GM23338 (cell line): ENCODE measurements at regions not wholly inside any gene's neighbourhood (a gene's known extent, or its start where the extent isn't known, plus 50 kb on each side); places are given as distances from the start of the nearest gene placed in this dataset.

Experiments
- EZH2 ChIP-seq: fragments of 200-600 bp; sonication (generic); IDR thresholded peaks from one replicate; pipeline ENCODE4 v1.8.0; 2017; ENCODE audit warnings: antibody characterized with exemption, mild to moderate bottlenecking, low read depth; ENCODE audit not compliant: unreplicated experiment
- EZH2phosphoT487 ChIP-seq: fragments of 200-600 bp; sonication (generic); IDR thresholded peaks from one replicate; pipeline ENCODE4 v1.8.1; 2018; ENCODE audit warnings: antibody characterized with exemption; ENCODE audit not compliant: unreplicated experiment
- JUNB ChIP-seq: IDR thresholded peaks from one replicate; pipeline ENCODE4 v1.6.1; 2016; ENCODE audit warnings: antibody characterized with exemption; ENCODE audit not compliant: unreplicated experiment
- NANOG ChIP-seq: IDR thresholded peaks from 2 replicates; pipeline ENCODE4 v1.6.1; 2016; ENCODE audit warnings: antibody characterized with exemption, borderline replicate concordance
- POLR2AphosphoS5 ChIP-seq: IDR thresholded peaks from 2 replicates; pipeline ENCODE4 v1.6.1; 2016; ENCODE audit warnings: antibody characterized with exemption, low read depth
- TF ChIP-seq, protein P1 (sequence below), 2 experiments: fragments of 200-600 bp in 1 of 2; sonication (generic) in 1 of 2; conservative IDR thresholded peaks; 2 replicates each; pipeline versions ENCODE4 v1.5.1 to v1.6.1; 2016 to 2017; ENCODE audit warnings: antibody characterized with exemption in 2 of 2, low read depth in 2 of 2, mild to moderate bottlenecking in 2 of 2, moderate library complexity in 1 of 2

DNA sequence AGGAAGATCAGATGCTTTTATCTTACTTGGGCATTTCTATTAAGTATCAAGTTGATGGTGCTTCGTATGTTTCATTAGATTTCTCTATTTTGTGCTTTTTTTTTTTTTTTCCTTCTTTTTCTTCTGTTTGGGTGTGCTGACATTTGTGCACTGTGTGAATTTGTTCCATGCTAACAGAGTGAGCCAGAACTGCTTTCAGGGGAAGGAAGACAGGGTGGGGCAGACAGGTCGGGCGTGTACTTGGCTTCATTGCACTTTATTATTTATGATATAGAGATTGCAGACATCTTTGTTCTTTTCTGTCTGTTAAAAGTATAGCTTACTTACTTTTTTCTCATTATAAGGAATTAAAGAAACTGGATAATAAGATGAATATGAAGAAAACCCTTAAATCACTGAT lies 112.2 kb downstream of the FGF18 start:
- TF ChIP-seq, protein P1, sequence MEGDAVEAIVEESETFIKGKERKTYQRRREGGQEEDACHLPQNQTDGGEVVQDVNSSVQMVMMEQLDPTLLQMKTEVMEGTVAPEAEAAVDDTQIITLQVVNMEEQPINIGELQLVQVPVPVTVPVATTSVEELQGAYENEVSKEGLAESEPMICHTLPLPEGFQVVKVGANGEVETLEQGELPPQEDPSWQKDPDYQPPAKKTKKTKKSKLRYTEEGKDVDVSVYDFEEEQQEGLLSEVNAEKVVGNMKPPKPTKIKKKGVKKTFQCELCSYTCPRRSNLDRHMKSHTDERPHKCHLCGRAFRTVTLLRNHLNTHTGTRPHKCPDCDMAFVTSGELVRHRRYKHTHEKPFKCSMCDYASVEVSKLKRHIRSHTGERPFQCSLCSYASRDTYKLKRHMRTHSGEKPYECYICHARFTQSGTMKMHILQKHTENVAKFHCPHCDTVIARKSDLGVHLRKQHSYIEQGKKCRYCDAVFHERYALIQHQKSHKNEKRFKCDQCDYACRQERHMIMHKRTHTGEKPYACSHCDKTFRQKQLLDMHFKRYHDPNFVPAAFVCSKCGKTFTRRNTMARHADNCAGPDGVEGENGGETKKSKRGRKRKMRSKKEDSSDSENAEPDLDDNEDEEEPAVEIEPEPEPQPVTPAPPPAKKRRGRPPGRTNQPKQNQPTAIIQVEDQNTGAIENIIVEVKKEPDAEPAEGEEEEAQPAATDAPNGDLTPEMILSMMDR (conservative IDR thresholded peaks at IDR 0.05; ENCODE audit: low read depth in 2 of 2), result no peak
- TF ChIP-seq POLR2AphosphoS5, result no peak
- TF ChIP-seq EZH2, result no peak
- TF ChIP-seq NANOG, result no peak
- no peak for TF ChIP-seq JUNB
- no peak for TF ChIP-seq EZH2phosphoT487
